ENCODE measurements at regions not wholly inside any gene's neighbourhood (a gene's known extent, or its start where the extent isn't known, plus 50 kb on each side); places are given as distances from the start of the nearest gene placed in this dataset.
"Not testable (repeated sequence)": the region's sequence is repeated elsewhere in the genome, so short reads cannot be mapped to it uniquely, and the experiment has no call there.

GRCh38 chr17:77086433-77087010 lies 54.2 kb upstream of the SEC14L1 start:
- DNase-seq (ENCODE audit: low spot score) = peak; percentile 83

DNA sequence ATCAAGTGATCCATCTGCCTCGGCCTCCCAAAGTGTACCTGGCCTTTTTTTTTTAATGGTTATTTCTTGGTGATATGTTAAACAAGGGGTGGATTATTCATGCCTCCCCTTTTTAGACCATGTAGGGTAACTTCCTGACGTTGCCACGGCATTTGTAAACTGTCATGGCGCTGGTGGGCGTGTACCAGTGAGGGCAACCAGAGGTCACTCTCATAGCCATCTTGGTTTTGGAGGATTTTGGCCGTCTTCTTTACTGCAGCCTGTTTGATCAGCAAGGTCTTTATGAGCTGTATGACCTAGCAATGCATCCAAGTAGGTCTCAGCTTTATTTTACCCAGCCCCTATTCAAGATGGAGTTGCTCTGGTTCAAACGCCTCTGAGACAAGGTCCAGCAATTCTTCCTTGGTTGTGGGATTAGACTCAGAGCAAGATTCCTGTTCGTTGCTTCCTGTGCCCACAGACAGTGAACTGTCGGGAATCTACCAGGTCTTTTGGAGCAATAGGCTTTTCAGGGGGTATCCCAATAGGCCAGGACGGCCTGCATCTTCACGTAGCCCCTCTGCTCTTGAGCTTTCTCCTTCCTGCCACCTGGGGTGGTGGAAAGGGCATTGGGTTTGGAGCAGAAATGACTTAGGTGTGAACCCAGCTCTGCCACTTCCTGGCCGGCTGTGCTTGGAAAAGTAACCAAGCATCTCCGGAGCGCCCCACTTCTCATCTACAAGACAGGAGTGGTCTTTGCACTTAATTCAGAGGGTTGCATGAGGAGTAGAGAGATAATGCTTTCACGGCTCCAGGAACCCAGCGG lies 52.9 kb upstream of the SEC14L1 start:
- DNase-seq (ENCODE audit: low spot score) = no peak

GRCh38 chr17:77088455-77089123 lies 52.2 kb upstream of the SEC14L1 start:
- peak; percentile 92 for DNase-seq (ENCODE audit: low spot score)

GRCh38 chr17:77089124-77089490 lies 51.7 kb upstream of the SEC14L1 start:
- DNase-seq (ENCODE audit: low spot score) = no peak

DNA sequence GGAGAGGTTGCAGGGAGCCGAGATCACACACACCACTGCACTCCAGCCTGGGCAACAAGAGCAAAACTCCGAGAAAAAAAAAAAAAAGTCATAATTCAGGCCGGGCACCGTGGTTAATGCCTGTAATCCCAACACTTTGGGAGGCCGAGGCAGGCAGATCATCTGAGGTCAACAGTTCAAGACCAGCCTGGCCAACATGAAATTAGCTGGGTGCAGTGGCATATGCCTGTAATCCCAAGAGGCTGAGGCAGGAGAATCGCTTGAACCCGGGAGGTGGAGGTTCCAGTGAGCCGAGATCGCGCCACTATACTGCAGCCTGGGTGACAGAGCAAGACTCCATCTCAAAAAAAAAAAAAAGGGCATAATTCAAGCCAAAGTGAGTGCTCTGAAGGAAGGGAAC lies 50.8 kb upstream of the SEC14L1 start:
- DNase-seq (ENCODE audit: low spot score) = not testable (repeated sequence)

DNA sequence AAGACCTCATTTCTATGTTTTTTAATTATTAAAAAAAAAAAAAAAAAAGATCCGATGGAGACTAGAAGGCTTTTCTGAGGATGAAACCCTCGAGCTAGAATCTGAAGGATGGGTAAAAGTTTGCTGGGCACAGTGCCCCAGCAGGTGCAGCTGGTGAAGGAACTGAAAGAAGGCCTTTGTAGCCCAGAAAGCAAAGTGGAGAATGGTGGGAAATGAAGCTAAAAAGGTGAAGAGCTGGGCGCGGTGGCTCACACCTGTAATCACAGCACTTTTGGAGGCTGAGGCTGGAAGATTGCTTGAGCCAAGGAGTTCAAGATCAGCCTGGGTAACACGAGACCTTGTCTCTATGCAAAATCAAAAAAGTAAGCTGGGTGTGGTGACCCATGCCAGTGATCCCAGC lies 50.3 kb upstream of the SEC14L1 start:
- no peak for DNase-seq (ENCODE audit: low spot score)

All from iPS-NIHi11 (cell line).